ENCODE measurements at regions not wholly inside any gene's neighbourhood (a gene's known extent, or its start where the extent isn't known, plus 50 kb on each side); places are given as distances from the start of the nearest gene placed in this dataset.

- TF ChIP-seq, protein P1, sequence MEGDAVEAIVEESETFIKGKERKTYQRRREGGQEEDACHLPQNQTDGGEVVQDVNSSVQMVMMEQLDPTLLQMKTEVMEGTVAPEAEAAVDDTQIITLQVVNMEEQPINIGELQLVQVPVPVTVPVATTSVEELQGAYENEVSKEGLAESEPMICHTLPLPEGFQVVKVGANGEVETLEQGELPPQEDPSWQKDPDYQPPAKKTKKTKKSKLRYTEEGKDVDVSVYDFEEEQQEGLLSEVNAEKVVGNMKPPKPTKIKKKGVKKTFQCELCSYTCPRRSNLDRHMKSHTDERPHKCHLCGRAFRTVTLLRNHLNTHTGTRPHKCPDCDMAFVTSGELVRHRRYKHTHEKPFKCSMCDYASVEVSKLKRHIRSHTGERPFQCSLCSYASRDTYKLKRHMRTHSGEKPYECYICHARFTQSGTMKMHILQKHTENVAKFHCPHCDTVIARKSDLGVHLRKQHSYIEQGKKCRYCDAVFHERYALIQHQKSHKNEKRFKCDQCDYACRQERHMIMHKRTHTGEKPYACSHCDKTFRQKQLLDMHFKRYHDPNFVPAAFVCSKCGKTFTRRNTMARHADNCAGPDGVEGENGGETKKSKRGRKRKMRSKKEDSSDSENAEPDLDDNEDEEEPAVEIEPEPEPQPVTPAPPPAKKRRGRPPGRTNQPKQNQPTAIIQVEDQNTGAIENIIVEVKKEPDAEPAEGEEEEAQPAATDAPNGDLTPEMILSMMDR (IDR thresholded peaks at IDR 0.05) = no peak
- TF ChIP-seq TCF7L2 (IDR thresholded peaks at IDR 0.05; ENCODE audit: low read depth, low read length) (no peak), REST (IDR thresholded peaks at IDR 0.05; ENCODE audit: insufficient read depth in 1 of 2, low read depth in 2 of 2, low read length in 1 of 2) (no peak), POLR2AphosphoS5 (IDR thresholded peaks at IDR 0.05; ENCODE audit: low read depth, low read length) (no peak)
Observed at GRCh38 chr10:106027240-106027639, 1137.3 kb downstream of the SORCS1 start.

Measured in Panc1 (cell line).